K562 (cell line): ENCODE measurements at regions not wholly inside any gene's neighbourhood (a gene's known extent, or its start where the extent isn't known, plus 50 kb on each side); places are given as distances from the start of the nearest gene placed in this dataset.

Source experiments
- ATAC-seq: fragments of 200-7000 bp; cut with Tn5 transposase; 3 replicates; pipeline ENCODE4 v1.9.1; 2020; ENCODE audit warnings: moderate library complexity
- BruUV-seq: library from RNA; stranded (reverse); fragments of 400-500 nt; replicated peaks from 2 replicates; lab custom pipeline; 2021; lab: Mats Ljungman, UMichigan
- CTCF ChIA-PET: fragments of 300-600 bp; formaldehyde crosslinking; extraction: SDS; loops from one replicate; lab custom pipeline; 2021; ENCODE audit warnings: low intra/inter-chr PET ratio; lab: Yijun Ruan, JAX
- POLR2A ChIA-PET: fragments of 300-600, 350-650 bp; sonication (Branson Sonifier 250); formaldehyde crosslinking; extraction: SDS; loops from one replicate; lab custom pipeline; 2021; ENCODE audit warnings: antibody characterized with exemption, inconsistent platforms; lab: Yijun Ruan, JAX
- DNase-seq, 4 experiments: peaks; one replicate each; pipeline versions ENCODE4 v3.0.0 to v3.0.0-alpha.2; 2011 to 2018; ENCODE audit warnings: low spot score in 3 of 4, mixed read lengths in 3 of 4; ENCODE audit errors: extremely low read depth in 1 of 4
- FAIRE-seq: peaks from 2 replicates; lab custom pipeline; 2011; peaks lifted over from hg19 to GRCh38; lab: Jason Lieb, UNC
- H2AFZ ChIP-seq: 2 replicates; pipeline ENCODE4 v1.6.0; 2011; ENCODE audit warnings: low read depth, low read length, control low read depth, inconsistent platforms
- H3K27ac ChIP-seq: fragments of 200-600 bp; 3 replicates; pipeline ENCODE4 v1.8.0; 2011; ENCODE audit warnings: low read depth, mild to moderate bottlenecking, control low read depth, inconsistent platforms, low read length, moderate library complexity, mixed read lengths; ENCODE audit errors: extremely low read depth
- H3K27me3 ChIP-seq, 2 experiments: fragments of 300-600 bp in 1 of 2; 2 replicates in 1 of 2; 3 replicates in 1 of 2; pipeline versions ENCODE4 v1.6.0 to v1.8.0; 2011; ENCODE audit warnings: inconsistent platforms in 2 of 2, low read length in 2 of 2, mild to moderate bottlenecking in 1 of 2, mixed read lengths in 1 of 2, moderate library complexity in 1 of 2; ENCODE audit not compliant: control insufficient read depth in 2 of 2, insufficient read depth in 2 of 2
- H3K36me3 ChIP-seq: fragments of 300-600 bp; 3 replicates; pipeline ENCODE4 v1.8.0; 2011; ENCODE audit warnings: mild to moderate bottlenecking, low read length, inconsistent platforms; ENCODE audit not compliant: control insufficient read depth, insufficient read depth
- H3K4me1 ChIP-seq, 2 experiments: fragments of 200-600 bp in 1 of 2; replicated peaks in 1 of 2; 2 replicates in 1 of 2; 3 replicates in 1 of 2; pipeline versions ENCODE4 v1.5.1 to v1.8.0; 2011; ENCODE audit warnings: inconsistent platforms in 2 of 2, low read length in 2 of 2, mild to moderate bottlenecking in 1 of 2, mixed read lengths in 1 of 2, moderate library complexity in 1 of 2; ENCODE audit not compliant: control insufficient read depth in 2 of 2, insufficient read depth in 2 of 2
- H3K4me2 ChIP-seq: 2 replicates; pipeline ENCODE4 v1.6.1; 2011; ENCODE audit warnings: low read length, control low read depth, inconsistent platforms, mixed read lengths; ENCODE audit not compliant: insufficient read depth
- H3K4me3 ChIP-seq: fragments of 200-600 bp; sonication (generic), shearing (Covaris generic); 2 replicates; pipeline ENCODE4 v1.5.1; 2016; ENCODE audit warnings: control low read depth, inconsistent platforms
- H3K79me2 ChIP-seq: fragments of 200-600 bp; 3 replicates; pipeline ENCODE4 v1.8.0; 2011; ENCODE audit warnings: low read length, inconsistent platforms; ENCODE audit not compliant: control insufficient read depth, insufficient read depth
- H3K9ac ChIP-seq, 2 experiments: 2 replicates each; pipeline versions ENCODE4 v1.6.0 to v1.6.1; 2011; ENCODE audit warnings: low read depth in 2 of 2, low read length in 2 of 2, control low read depth in 1 of 2, inconsistent platforms in 1 of 2, mild to moderate bottlenecking in 1 of 2, mixed read lengths in 1 of 2; ENCODE audit not compliant: insufficient read depth in 1 of 2
- H3K9me1 ChIP-seq: one replicate; pipeline ENCODE4 v1.6.0; 2011; ENCODE audit warnings: inconsistent platforms, mild to moderate bottlenecking, low read length, moderate library complexity; ENCODE audit not compliant: control insufficient read depth, insufficient read depth
- H3K9me3 ChIP-seq: replicated peaks from 2 replicates; pipeline ENCODE4 v1.5.1; 2011; ENCODE audit warnings: low read depth, low read length, inconsistent platforms; ENCODE audit not compliant: control insufficient read depth, insufficient read depth
- H4K20me1 ChIP-seq: replicated peaks from 2 replicates; pipeline ENCODE4 v1.6.1; 2011; ENCODE audit warnings: low read length, inconsistent platforms, mixed read lengths; ENCODE audit not compliant: control insufficient read depth, insufficient read depth
- DIDO1 ChIP-seq: fragments of 450-650 bp; IDR thresholded peaks from 2 replicates; pipeline ENCODE4 v1.6.1; 2016; ENCODE audit warnings: low read depth, missing biosample characterization, missing genetic modification characterization
- ETV5 ChIP-seq: sonication (generic); formaldehyde crosslinking; IDR thresholded peaks from 2 replicates; pipeline ENCODE4 v1.4.0; 2020; ENCODE audit warnings: low read depth, mild to moderate bottlenecking, missing genetic modification reagents
- HNRNPL ChIP-seq: fragments of 200-400 bp; formaldehyde crosslinking; IDR thresholded peaks from 2 replicates; pipeline ENCODE4 v1.6.1; 2017; ENCODE audit warnings: low read depth, mild to moderate bottlenecking, low read length
- NEUROD1 ChIP-seq: fragments of 150-350 bp; IDR thresholded peaks from 2 replicates; pipeline ENCODE4 v1.6.1; 2014; ENCODE audit warnings: borderline replicate concordance, low read length, low read depth; ENCODE audit not compliant: partially characterized antibody
- NRF1 ChIP-seq, 2 experiments: fragments of 450-650 bp; IDR thresholded peaks in 1 of 2; conservative IDR thresholded peaks in 1 of 2; 2 replicates each; pipeline ENCODE4 v1.6.1; 2014; ENCODE audit warnings: mild to moderate bottlenecking in 2 of 2
- PURB ChIP-seq: sonication (generic); formaldehyde crosslinking; IDR thresholded peaks from 2 replicates; pipeline ENCODE4 v1.9.0; 2021; ENCODE audit warnings: low read depth, mild to moderate bottlenecking, missing genetic modification reagents
- SPI1 ChIP-seq: IDR thresholded peaks from 2 replicates; pipeline ENCODE4 v1.6.1; 2011; ENCODE audit warnings: low read depth, low read length, control low read depth, borderline replicate concordance
- SREBF2 ChIP-seq: sonication (generic); formaldehyde crosslinking; IDR thresholded peaks from 2 replicates; pipeline ENCODE4 v1.4.0; 2020; ENCODE audit warnings: mild to moderate bottlenecking, missing genetic modification reagents
- SUPT5H ChIP-seq: fragments of 450-650 bp; IDR thresholded peaks from 2 replicates; pipeline ENCODE4 v1.6.1; 2016
- TAF1 ChIP-seq: IDR thresholded peaks from 2 replicates; pipeline ENCODE4 v1.6.1; 2011; ENCODE audit warnings: mild to moderate bottlenecking, low read length, moderate library complexity; ENCODE audit not compliant: insufficient read depth, control insufficient read depth, severe bottlenecking; ENCODE audit errors: extremely low read depth
- THRB ChIP-seq: fragments of 450-650 bp; formaldehyde crosslinking; conservative IDR thresholded peaks from 2 replicates; pipeline ENCODE4 v1.4.0; 2022; ENCODE audit warnings: mild to moderate bottlenecking, missing genetic modification characterization
- ZBTB26 ChIP-seq: fragments of 450-650 bp; formaldehyde crosslinking; IDR thresholded peaks from 2 replicates; pipeline ENCODE4 v1.4.0; 2022; ENCODE audit warnings: missing genetic modification characterization
- ZNF23 ChIP-seq: fragments of 250-450 bp; sonication (Bioruptor Pico); IDR thresholded peaks from 2 replicates; pipeline ENCODE4 v1.4.0; 2020; ENCODE audit warnings: mild to moderate bottlenecking
- WGBS: fragments of 100-300 bp; shearing (Covaris generic); methylation state at CpG from one replicate; pipeline ENCODE4 v1.1.6; 2016; ENCODE audit warnings: low coverage, mixed read lengths; ENCODE audit not compliant: insufficient coverage; ENCODE audit errors: missing lambda C conversion rate; 5-methylcytosine and 5-hydroxymethylcytosine counted together
- in situ Hi-C: fragments of 300-500 bp; cut with MboI; formaldehyde crosslinking; loops from 4 replicates; pipeline ENCODE4 v1.15.0; 2018; ENCODE audit warnings: inconsistent platforms, mixed read lengths
- intact Hi-C: fragments of 100-400 bp; cut with micrococcal nuclease; formaldehyde crosslinking; loops from 2 replicates; pipeline ENCODE4 v1.14.2; 2022
- TF ChIP-seq, protein P1 (sequence below): sonication (generic); formaldehyde crosslinking; IDR thresholded peaks from 2 replicates; pipeline ENCODE4 v1.8.0; 2023; ENCODE audit warnings: mild to moderate bottlenecking, missing genetic modification reagents

DNA sequence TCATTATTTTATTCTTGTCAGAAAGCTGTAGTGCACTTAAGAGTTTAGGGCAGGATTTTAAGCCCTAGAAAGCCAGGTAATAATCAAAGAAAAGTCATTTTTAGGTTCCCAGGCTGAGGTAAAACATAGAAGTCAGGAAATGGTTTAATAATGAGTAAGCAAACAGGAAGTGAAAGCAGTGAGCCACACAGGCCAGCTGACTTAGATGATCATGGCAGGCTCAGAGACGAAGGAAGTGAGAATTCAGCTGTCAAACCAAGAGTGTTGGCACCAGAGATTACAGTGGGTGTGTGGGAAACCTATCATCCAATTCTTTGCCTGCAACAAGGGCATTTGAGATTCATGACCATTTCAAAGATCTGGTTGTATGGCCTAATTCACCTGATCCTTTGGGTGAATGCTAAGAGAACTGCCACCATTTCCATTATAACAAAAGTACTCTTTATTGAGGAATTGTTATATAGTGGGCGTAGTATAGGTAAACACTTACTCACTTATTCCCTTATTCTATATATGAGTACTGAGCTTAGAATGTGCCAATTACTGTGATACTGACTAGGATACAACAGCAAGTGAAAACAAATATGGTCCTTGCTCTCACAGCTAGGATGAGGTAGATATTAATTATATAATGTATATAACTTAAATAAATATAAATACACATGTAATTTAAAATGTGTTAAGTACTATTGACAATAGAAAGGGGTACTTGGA is 103.7 kb upstream of the EDNRB start (continued):
- TF ChIP-seq HNRNPL: no peak

- no peak overlapping the region for H2AFZ ChIP-seq
- intact Hi-C loops: no loop called here
- TF ChIP-seq DIDO1 (tag) (no peak), SUPT5H (no peak), ETV5 (CRISPR knock-in tag) (no peak), ZBTB26 (CRISPR knock-in tag) (no peak), NEUROD1 (no peak), PURB (CRISPR knock-in tag) (no peak), TAF1 (no peak), SPI1 (no peak), SREBF2 (CRISPR knock-in tag) (no peak), THRB (CRISPR knock-in tag) (no peak), ZNF23 (CRISPR knock-in tag) (no peak), NRF1 (conservative IDR thresholded peaks at IDR 0.05 in 1 of 2, IDR thresholded peaks at IDR 0.05 in 1 of 2) (no peak)
- TF ChIP-seq, protein P1, sequence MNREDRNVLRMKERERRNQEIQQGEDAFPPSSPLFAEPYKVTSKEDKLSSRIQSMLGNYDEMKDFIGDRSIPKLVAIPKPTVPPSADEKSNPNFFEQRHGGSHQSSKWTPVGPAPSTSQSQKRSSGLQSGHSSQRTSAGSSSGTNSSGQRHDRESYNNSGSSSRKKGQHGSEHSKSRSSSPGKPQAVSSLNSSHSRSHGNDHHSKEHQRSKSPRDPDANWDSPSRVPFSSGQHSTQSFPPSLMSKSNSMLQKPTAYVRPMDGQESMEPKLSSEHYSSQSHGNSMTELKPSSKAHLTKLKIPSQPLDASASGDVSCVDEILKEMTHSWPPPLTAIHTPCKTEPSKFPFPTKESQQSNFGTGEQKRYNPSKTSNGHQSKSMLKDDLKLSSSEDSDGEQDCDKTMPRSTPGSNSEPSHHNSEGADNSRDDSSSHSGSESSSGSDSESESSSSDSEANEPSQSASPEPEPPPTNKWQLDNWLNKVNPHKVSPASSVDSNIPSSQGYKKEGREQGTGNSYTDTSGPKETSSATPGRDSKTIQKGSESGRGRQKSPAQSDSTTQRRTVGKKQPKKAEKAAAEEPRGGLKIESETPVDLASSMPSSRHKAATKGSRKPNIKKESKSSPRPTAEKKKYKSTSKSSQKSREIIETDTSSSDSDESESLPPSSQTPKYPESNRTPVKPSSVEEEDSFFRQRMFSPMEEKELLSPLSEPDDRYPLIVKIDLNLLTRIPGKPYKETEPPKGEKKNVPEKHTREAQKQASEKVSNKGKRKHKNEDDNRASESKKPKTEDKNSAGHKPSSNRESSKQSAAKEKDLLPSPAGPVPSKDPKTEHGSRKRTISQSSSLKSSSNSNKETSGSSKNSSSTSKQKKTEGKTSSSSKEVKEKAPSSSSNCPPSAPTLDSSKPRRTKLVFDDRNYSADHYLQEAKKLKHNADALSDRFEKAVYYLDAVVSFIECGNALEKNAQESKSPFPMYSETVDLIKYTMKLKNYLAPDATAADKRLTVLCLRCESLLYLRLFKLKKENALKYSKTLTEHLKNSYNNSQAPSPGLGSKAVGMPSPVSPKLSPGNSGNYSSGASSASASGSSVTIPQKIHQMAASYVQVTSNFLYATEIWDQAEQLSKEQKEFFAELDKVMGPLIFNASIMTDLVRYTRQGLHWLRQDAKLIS: no peak
These were observed 102.2 kb upstream of the EDNRB start for GRCh38 chr13:78020861-78021260.

More at GRCh38 chr13:78020861-78021260, 102.2 kb upstream of the EDNRB start:
- H3K27ac ChIP-seq: no peak overlapping the region
- no peaks in the 10 kb centered on the region for H3K36me3 ChIP-seq
- no peaks in the 10 kb centered on the region for H3K4me1 ChIP-seq
- H3K4me2 ChIP-seq: no peak overlapping the region
- no peak overlapping the region for H3K4me3 ChIP-seq
- no peaks in the 10 kb centered on the region for H4K20me1 ChIP-seq
- in situ Hi-C loops: no loop called here
- DNase-seq (no peak), FAIRE-seq (no peak), ATAC-seq (no peak)
- no peaks in the 10 kb centered on the region for H3K79me2 ChIP-seq
- no peaks in the 10 kb centered on the region for H3K9me1 ChIP-seq
- H3K9ac ChIP-seq: no peak overlapping the region
- POLR2A ChIA-PET: no interaction called here
- no TSS peak for BruUV-seq
- 3% methylated on average over 6 of the region's 7 CpGs for WGBS
- no peaks in the 10 kb centered on the region for H3K27me3 ChIP-seq
- H3K9me3 ChIP-seq: no peaks in the 10 kb centered on the region
- CTCF ChIA-PET: no interaction called here
